GM10266 (cell line): ENCODE measurements at regions not wholly inside any gene's neighbourhood (a gene's known extent, or its start where the extent isn't known, plus 50 kb on each side); places are given as distances from the start of the nearest gene placed in this dataset.

ENCODE experiments used
- DNase-seq: peaks from one replicate; pipeline ENCODE4 v3.0.0; 2012; ENCODE audit errors: extremely low spot score
- TF ChIP-seq, protein P1 (sequence below): IDR thresholded peaks from 2 replicates; pipeline ENCODE4 v1.5.1; 2012; ENCODE audit warnings: mild to moderate bottlenecking, low read depth; ENCODE audit not compliant: control insufficient read depth, insufficient read depth; ENCODE audit errors: missing control alignments

DNA sequence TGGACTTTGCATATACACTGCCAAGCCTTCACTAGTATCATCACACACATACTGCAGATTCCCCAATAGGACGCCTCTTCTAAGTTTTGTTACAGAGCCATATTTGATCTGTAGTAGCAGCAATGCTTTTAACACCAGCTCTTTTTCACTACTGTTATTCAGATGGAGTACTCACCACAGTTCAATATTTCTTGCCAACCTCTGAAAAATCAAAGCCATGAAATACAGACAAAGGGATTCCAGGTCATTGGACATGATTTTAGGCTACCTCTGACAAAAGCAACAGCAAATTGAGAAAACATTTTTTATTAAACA, 390.7 kb upstream of the ADGRL3 start:
- DNase-seq = no peak
- TF ChIP-seq, protein P1, sequence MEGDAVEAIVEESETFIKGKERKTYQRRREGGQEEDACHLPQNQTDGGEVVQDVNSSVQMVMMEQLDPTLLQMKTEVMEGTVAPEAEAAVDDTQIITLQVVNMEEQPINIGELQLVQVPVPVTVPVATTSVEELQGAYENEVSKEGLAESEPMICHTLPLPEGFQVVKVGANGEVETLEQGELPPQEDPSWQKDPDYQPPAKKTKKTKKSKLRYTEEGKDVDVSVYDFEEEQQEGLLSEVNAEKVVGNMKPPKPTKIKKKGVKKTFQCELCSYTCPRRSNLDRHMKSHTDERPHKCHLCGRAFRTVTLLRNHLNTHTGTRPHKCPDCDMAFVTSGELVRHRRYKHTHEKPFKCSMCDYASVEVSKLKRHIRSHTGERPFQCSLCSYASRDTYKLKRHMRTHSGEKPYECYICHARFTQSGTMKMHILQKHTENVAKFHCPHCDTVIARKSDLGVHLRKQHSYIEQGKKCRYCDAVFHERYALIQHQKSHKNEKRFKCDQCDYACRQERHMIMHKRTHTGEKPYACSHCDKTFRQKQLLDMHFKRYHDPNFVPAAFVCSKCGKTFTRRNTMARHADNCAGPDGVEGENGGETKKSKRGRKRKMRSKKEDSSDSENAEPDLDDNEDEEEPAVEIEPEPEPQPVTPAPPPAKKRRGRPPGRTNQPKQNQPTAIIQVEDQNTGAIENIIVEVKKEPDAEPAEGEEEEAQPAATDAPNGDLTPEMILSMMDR = no peak

DNA sequence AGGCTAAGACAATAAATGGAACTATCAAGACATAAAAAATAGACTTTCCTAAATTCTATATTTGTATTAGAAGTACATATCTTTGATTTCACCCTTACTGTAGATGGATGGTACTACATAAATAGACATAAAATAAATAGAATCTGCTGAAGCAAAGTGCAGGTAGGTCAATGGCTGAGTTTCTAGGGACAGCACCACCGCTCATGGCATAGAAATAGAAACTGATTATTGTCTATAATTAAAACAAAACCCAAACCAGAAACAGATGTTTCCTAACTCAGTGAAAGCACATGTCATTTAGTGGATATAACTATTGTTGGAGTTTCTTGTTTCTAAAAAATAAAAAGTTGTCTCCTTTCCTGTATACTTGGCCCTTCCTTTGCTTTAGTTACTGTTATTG, 387.3 kb upstream of the ADGRL3 start:
- TF ChIP-seq, protein P1 = no peak
- DNase-seq = no peak

DNA sequence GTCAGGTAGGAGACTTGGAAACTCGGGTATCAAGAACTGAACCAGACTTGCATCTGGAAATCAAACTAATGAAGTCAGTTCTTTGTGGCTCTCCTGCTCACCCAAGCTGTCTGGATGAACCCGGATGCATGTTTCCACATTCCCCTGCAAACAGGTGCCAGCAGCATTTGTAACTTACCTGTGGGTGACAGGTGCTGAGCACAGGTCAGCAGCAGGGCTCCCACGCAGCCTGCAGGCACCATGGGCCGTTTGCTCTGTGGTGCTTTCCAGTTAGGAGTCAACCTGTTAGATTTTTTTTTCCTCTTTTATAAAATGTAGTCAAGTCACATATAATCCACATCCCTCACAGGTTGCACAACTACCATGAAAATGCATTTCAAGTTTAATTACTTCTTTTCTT, 385.6 kb upstream of the ADGRL3 start:
- no peak for DNase-seq
- TF ChIP-seq, protein P1 = no peak

DNA sequence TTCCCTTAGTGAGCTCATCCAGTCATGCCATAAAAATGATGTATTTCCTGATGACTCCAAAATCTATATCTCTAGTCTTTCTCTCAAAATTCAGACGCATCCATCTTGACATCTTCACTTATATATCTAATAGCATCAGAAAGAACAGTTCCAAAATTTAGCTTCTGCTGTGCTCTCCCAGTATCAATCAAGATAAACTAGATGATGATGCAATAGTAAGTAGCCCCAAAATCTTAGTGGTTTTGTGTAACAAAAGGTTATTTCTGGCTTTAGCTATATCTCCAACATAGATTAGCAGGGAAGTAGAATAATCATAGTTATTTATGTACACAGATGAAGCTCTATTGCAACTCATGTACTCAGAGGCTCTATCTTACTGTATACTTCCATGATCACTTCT, 382.5 kb upstream of the ADGRL3 start:
- DNase-seq = no peak
- TF ChIP-seq, protein P1 = no peak

DNA sequence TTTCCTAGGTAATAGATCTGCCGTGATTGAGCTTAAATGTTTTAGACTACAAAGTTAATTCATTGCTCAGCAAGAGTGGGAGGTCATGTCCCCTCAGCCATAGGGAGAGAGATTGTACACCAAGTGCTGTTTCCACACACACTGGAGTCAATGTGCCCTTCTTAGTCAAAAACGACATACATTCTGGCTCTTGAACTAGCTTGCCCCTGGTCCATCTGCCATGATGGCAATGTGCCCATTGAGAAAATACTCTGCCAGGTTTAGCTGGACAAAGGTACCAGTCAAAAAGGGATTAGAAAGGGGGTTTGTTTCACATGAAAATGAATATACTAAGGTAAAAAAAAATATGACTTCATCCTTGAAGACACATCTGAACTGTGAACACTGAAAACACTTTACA, 377.1 kb upstream of the ADGRL3 start:
- TF ChIP-seq, protein P1 = no peak

DNA sequence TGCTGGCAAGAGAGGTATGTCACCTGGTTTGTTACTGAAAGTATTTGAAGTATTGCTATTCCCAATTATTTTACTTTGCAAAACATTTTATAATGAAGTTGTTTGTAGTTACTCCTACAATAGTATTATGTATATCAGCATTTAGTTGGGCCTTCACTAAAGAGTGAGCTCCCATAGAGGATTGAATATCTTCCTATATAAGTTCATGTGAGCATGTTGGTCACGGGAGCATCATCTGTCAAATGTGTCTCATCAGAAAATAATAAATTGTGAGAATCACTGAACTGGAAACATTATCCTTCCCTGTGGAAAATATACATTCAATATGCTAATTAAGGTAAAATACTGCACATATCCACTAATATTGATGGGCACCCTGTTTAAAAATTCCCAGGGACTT, 360.1 kb upstream of the ADGRL3 start:
- TF ChIP-seq, protein P1 = no peak

More for the DNA sequence above, 377.1 kb upstream of the ADGRL3 start:
- DNase-seq = no peak

DNA sequence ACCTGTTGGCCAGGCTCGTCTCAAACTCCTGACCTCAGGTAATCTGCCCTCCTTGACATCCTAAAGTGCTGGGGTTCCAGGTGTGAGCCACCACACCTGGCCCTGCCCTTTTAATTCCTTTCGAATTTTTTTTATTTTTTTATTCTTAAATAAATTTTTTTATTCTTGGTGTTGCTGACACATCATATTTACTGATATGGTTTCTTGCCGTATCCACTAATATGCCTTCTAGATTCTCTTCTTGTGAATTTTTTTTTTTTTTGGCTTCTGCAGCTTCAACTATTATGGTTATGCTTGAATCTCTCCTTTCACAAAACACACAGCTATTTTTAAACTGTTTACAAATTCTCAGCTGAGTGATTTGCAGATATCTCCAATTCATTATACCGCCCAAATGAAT, 353.4 kb upstream of the ADGRL3 start:
- TF ChIP-seq, protein P1 = no peak
- no peak for DNase-seq

More for the DNA sequence above, 360.1 kb upstream of the ADGRL3 start:
- DNase-seq = no peak
